GM10266 (cell line): ENCODE measurements at regions not wholly inside any gene's neighbourhood (a gene's known extent, or its start where the extent isn't known, plus 50 kb on each side); places are given as distances from the start of the nearest gene placed in this dataset.

ENCODE experiments used
- DNase-seq: peaks from one replicate; pipeline ENCODE4 v3.0.0; 2012; ENCODE audit errors: extremely low spot score
- CTCF ChIP-seq: IDR thresholded peaks from 2 replicates; pipeline ENCODE4 v1.5.1; 2012; ENCODE audit warnings: mild to moderate bottlenecking, low read depth; ENCODE audit not compliant: control insufficient read depth, insufficient read depth; ENCODE audit errors: missing control alignments

GRCh38 chr10:28915989-28916588 lies 238.8 kb downstream of the BAMBI start:
- DNase-seq = no peak
- no peak for TF ChIP-seq CTCF

- no peak for DNase-seq
- no peak for TF ChIP-seq CTCF
Measured at GRCh38 chr10:28920091-28920490, 242.8 kb downstream of the BAMBI start.

- DNase-seq = no peak
- no peak for TF ChIP-seq CTCF
Measured at GRCh38 chr10:28922127-28922526, 244.8 kb downstream of the BAMBI start.

GRCh38 chr10:28922861-28923260 lies 245.5 kb downstream of the BAMBI start:
- no peak for DNase-seq
- no peak for TF ChIP-seq CTCF

- DNase-seq = no peak
Measured at GRCh38 chr10:28924717-28925116, 247.4 kb downstream of the BAMBI start.

GRCh38 chr10:28925121-28925663 lies 247.9 kb downstream of the BAMBI start:
- TF ChIP-seq CTCF = no peak
- no peak for DNase-seq

More at GRCh38 chr10:28924717-28925116, 247.4 kb downstream of the BAMBI start:
- no peak for TF ChIP-seq CTCF

GRCh38 chr10:28926932-28927331 lies 249.6 kb downstream of the BAMBI start:
- no peak for TF ChIP-seq CTCF
- no peak for DNase-seq
